Lower leg skin (tissue), 3 donors: ENCODE measurements at regions not wholly inside any gene's neighbourhood (a gene's known extent, or its start where the extent isn't known, plus 50 kb on each side); places are given as distances from the start of the nearest gene placed in this dataset.

Experiments used
- CTCF ChIP-seq, 3 donors: fragments of 450-650 bp; IDR thresholded peaks; one replicate each; pipeline ENCODE4 v1.5.1; 2016; ENCODE audit warnings: antibody characterized with exemption in 3 of 3, mild to moderate bottlenecking in 3 of 3, moderate library complexity in 2 of 3
- POLR2A ChIP-seq, 2 donors: fragments of 450-650 bp; IDR thresholded peaks; one replicate each; pipeline ENCODE4 v1.6.1; 2016 to 2017; ENCODE audit warnings: antibody characterized with exemption in 2 of 2, mild to moderate bottlenecking in 1 of 2, moderate library complexity in 1 of 2

- TF ChIP-seq CTCF (IDR thresholded peaks at IDR 0.05) = no peak
- no peak for TF ChIP-seq POLR2A (IDR thresholded peaks at IDR 0.05)
These were observed 378.0 kb upstream of the SPRY2 start for GRCh38 chr13:80718970-80719369.
